Nephron progenitor cell (in vitro differentiated cells): ENCODE measurements at regions not wholly inside any gene's neighbourhood (a gene's known extent, or its start where the extent isn't known, plus 50 kb on each side); places are given as distances from the start of the nearest gene placed in this dataset.

Experiments
- DNase-seq: peaks from one replicate; pipeline ENCODE4 v3.0.0; 2021
- H3K27ac Mint-ChIP-seq: 2 replicates; pipeline ENCODE4 v1.8.0; 2021; ENCODE audit warnings: mild to moderate bottlenecking, moderate library complexity, mixed read lengths
- H3K27me3 Mint-ChIP-seq: 2 replicates; pipeline ENCODE4 v1.8.0; 2021; ENCODE audit warnings: mild to moderate bottlenecking, low read depth, mixed read lengths; ENCODE audit not compliant: poor library complexity
- H3K36me3 Mint-ChIP-seq: 2 replicates; pipeline ENCODE4 v1.8.0; 2021; ENCODE audit warnings: low read depth, mixed read lengths
- H3K4me1 Mint-ChIP-seq: 2 replicates; pipeline ENCODE4 v1.8.0; 2021; ENCODE audit warnings: mixed read lengths
- H3K4me3 Mint-ChIP-seq: 2 replicates; pipeline ENCODE4 v1.8.0; 2021; ENCODE audit warnings: mild to moderate bottlenecking, moderate library complexity, mixed read lengths
- H3K9me3 Mint-ChIP-seq: 2 replicates; pipeline ENCODE4 v1.8.0; 2021; ENCODE audit warnings: mild to moderate bottlenecking, moderate library complexity, mixed read lengths
- CTCF ChIP-seq: fragments of 200-600 bp; sonication (generic); IDR thresholded peaks from 2 replicates; pipeline ENCODE4 v1.5.0; 2021; ENCODE audit warnings: antibody characterized with exemption

GRCh38 chr18:41789001-41789400, 166.0 kb upstream of the PIK3C3 start:
- no peak for TF ChIP-seq CTCF
- Mint-ChIP-seq H3K4me1 (peaks cover 14% of the 10 kb centered on the region), H3K36me3 (no peaks in the 10 kb centered on the region), H3K27me3 (peaks cover 8% of the 10 kb centered on the region), H3K4me3 (no peak overlapping the region), H3K27ac (no peak overlapping the region), H3K9me3 (no peaks in the 10 kb centered on the region)
- DNase-seq = no peak

GRCh38 chr18:41783879-41784278, 171.2 kb upstream of the PIK3C3 start:
- H3K27me3 Mint-ChIP-seq = peaks cover 9% of the 10 kb centered on the region
- TF ChIP-seq CTCF = no peak
- H3K36me3 Mint-ChIP-seq = no peaks in the 10 kb centered on the region
- H3K4me1 Mint-ChIP-seq = no peaks in the 10 kb centered on the region
- peaks cover 4% of the 10 kb centered on the region for H3K9me3 Mint-ChIP-seq
- DNase-seq = no peak
- no peak overlapping the region for H3K4me3 Mint-ChIP-seq
- H3K27ac Mint-ChIP-seq = no peak overlapping the region

- no peak for TF ChIP-seq CTCF
- Mint-ChIP-seq H3K27me3 (peaks cover 9% of the 10 kb centered on the region), H3K4me3 (no peak overlapping the region), H3K36me3 (no peaks in the 10 kb centered on the region), H3K27ac (no peak overlapping the region), H3K9me3 (peaks cover 4% of the 10 kb centered on the region), H3K4me1 (no peaks in the 10 kb centered on the region)
- no peak for DNase-seq
Measured at GRCh38 chr18:41783065-41783818, 171.8 kb upstream of the PIK3C3 start.

GRCh38 chr18:41771973-41772372, 183.1 kb upstream of the PIK3C3 start:
- Mint-ChIP-seq H3K27ac (no peak overlapping the region), H3K4me1 (peaks cover 23% of the 10 kb centered on the region), H3K4me3 (no peak overlapping the region), H3K9me3 (peaks cover 9% of the 10 kb centered on the region), H3K27me3 (peaks cover 3% of the 10 kb centered on the region), H3K36me3 (peaks cover 5% of the 10 kb centered on the region)
- TF ChIP-seq CTCF = no peak
- DNase-seq = no peak

- H3K9me3 Mint-ChIP-seq = peaks cover 2% of the 10 kb centered on the region
- peaks cover 23% of the 10 kb centered on the region for H3K4me1 Mint-ChIP-seq
- H3K36me3 Mint-ChIP-seq = no peaks in the 10 kb centered on the region
- TF ChIP-seq CTCF = no peak
- H3K27me3 Mint-ChIP-seq = peaks cover 3% of the 10 kb centered on the region
- no peak overlapping the region for H3K4me3 Mint-ChIP-seq
- H3K27ac Mint-ChIP-seq = no peak overlapping the region
- no peak for DNase-seq
Measured at GRCh38 chr18:41769265-41769664, 185.8 kb upstream of the PIK3C3 start.

- DNase-seq = no peak
- Mint-ChIP-seq H3K9me3 (no peaks in the 10 kb centered on the region), H3K4me3 (no peak overlapping the region), H3K27me3 (peaks cover 3% of the 10 kb centered on the region), H3K27ac (no peak overlapping the region), H3K36me3 (no peaks in the 10 kb centered on the region), H3K4me1 (peaks cover 23% of the 10 kb centered on the region)
- TF ChIP-seq CTCF = no peak
Measured at GRCh38 chr18:41768467-41768866, 186.6 kb upstream of the PIK3C3 start.
